GM21390 (cell line): ENCODE measurements at regions not wholly inside any gene's neighbourhood (a gene's known extent, or its start where the extent isn't known, plus 50 kb on each side); places are given as distances from the start of the nearest gene placed in this dataset.

Source experiments
- ATAC-seq: cut with Tn5 transposase; IDR thresholded peaks from one replicate; pipeline ENCODE4 v1.9.1; 2021; ENCODE audit not compliant: unreplicated experiment

- ATAC-seq, result no peak
Observed at GRCh38 chr1:36609241-36610027, 126.7 kb upstream of the CSF3R start.

GRCh38 chr1:36608272-36608671, 125.6 kb upstream of the CSF3R start:
- no peak for ATAC-seq

GRCh38 chr1:36607263-36607651, 124.5 kb upstream of the CSF3R start:
- ATAC-seq, result no peak

GRCh38 chr1:36606641-36607262, 124.0 kb upstream of the CSF3R start:
- no peak for ATAC-seq

GRCh38 chr1:36605942-36606640, 123.4 kb upstream of the CSF3R start:
- ATAC-seq, result no peak

- ATAC-seq, result no peak
Observed at GRCh38 chr1:36603461-36603860, 120.7 kb upstream of the CSF3R start.

- ATAC-seq, result no peak
Observed at GRCh38 chr1:36602184-36602583, 119.5 kb upstream of the CSF3R start.

- ATAC-seq, result no peak
Observed at GRCh38 chr1:36599828-36600227, 117.1 kb upstream of the CSF3R start.

- no peak for ATAC-seq
Observed at GRCh38 chr1:36597514-36597913, 114.8 kb upstream of the CSF3R start.

- ATAC-seq, result no peak
Observed at GRCh38 chr1:36595921-36596320, 113.2 kb upstream of the CSF3R start.

- no peak for ATAC-seq
Observed at GRCh38 chr1:36595349-36595748, 112.6 kb upstream of the CSF3R start.

GRCh38 chr1:36594023-36594422, 111.3 kb upstream of the CSF3R start:
- no peak for ATAC-seq

- ATAC-seq, result no peak
Observed at GRCh38 chr1:36591278-36591677, 108.6 kb upstream of the CSF3R start.

- ATAC-seq, result no peak
Observed at GRCh38 chr1:36590771-36591170, 108.1 kb upstream of the CSF3R start.

GRCh38 chr1:36590264-36590663, 107.6 kb upstream of the CSF3R start:
- ATAC-seq, result no peak

- no peak for ATAC-seq
Observed at GRCh38 chr1:36588972-36589371, 106.3 kb upstream of the CSF3R start.

- no peak for ATAC-seq
Observed at GRCh38 chr1:36585569-36586548, 103.1 kb upstream of the CSF3R start.

GRCh38 chr1:36584874-36585453, 102.3 kb upstream of the CSF3R start:
- no peak for ATAC-seq

GRCh38 chr1:36583980-36584782, 101.5 kb upstream of the CSF3R start:
- ATAC-seq, result no peak

- no peak for ATAC-seq
Observed at GRCh38 chr1:36583080-36583479, 100.4 kb upstream of the CSF3R start.
